Hepatocyte (in vitro differentiated cells): ENCODE measurements at regions not wholly inside any gene's neighbourhood (a gene's known extent, or its start where the extent isn't known, plus 50 kb on each side); places are given as distances from the start of the nearest gene placed in this dataset.
A peak's percentile ranks its signal among the peaks of the same experiment; 100 is the strongest.

Experiments
- EZH2 ChIP-seq: fragments of 200-600 bp; sonication (generic); IDR thresholded peaks from 2 replicates; pipeline ENCODE4 v1.6.1; 2016; ENCODE audit warnings: antibody characterized with exemption, mild to moderate bottlenecking, borderline replicate concordance
- TF ChIP-seq, protein P1 (sequence below): fragments of 200-600 bp; sonication (generic); IDR thresholded peaks from 2 replicates; pipeline ENCODE4 v1.5.1; 2016; ENCODE audit warnings: antibody characterized with exemption, mild to moderate bottlenecking; ENCODE audit not compliant: poor library complexity

- TF ChIP-seq EZH2: no peak
- TF ChIP-seq, protein P1, sequence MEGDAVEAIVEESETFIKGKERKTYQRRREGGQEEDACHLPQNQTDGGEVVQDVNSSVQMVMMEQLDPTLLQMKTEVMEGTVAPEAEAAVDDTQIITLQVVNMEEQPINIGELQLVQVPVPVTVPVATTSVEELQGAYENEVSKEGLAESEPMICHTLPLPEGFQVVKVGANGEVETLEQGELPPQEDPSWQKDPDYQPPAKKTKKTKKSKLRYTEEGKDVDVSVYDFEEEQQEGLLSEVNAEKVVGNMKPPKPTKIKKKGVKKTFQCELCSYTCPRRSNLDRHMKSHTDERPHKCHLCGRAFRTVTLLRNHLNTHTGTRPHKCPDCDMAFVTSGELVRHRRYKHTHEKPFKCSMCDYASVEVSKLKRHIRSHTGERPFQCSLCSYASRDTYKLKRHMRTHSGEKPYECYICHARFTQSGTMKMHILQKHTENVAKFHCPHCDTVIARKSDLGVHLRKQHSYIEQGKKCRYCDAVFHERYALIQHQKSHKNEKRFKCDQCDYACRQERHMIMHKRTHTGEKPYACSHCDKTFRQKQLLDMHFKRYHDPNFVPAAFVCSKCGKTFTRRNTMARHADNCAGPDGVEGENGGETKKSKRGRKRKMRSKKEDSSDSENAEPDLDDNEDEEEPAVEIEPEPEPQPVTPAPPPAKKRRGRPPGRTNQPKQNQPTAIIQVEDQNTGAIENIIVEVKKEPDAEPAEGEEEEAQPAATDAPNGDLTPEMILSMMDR: peak; percentile 65
Observed at GRCh38 chr18:1585881-1586488, 681.3 kb downstream of the ADCYAP1 start.
